ENCODE measurements at regions not wholly inside any gene's neighbourhood (a gene's known extent, or its start where the extent isn't known, plus 50 kb on each side); places are given as distances from the start of the nearest gene placed in this dataset.

- TF ChIP-seq, protein P1, sequence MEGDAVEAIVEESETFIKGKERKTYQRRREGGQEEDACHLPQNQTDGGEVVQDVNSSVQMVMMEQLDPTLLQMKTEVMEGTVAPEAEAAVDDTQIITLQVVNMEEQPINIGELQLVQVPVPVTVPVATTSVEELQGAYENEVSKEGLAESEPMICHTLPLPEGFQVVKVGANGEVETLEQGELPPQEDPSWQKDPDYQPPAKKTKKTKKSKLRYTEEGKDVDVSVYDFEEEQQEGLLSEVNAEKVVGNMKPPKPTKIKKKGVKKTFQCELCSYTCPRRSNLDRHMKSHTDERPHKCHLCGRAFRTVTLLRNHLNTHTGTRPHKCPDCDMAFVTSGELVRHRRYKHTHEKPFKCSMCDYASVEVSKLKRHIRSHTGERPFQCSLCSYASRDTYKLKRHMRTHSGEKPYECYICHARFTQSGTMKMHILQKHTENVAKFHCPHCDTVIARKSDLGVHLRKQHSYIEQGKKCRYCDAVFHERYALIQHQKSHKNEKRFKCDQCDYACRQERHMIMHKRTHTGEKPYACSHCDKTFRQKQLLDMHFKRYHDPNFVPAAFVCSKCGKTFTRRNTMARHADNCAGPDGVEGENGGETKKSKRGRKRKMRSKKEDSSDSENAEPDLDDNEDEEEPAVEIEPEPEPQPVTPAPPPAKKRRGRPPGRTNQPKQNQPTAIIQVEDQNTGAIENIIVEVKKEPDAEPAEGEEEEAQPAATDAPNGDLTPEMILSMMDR (conservative IDR thresholded peaks at IDR 0.05) = no peak
- TF ChIP-seq EZH2 (IDR thresholded peaks at IDR 0.05; ENCODE audit: low read depth) = no peak
These were observed 677.6 kb downstream of the BCL11A start for GRCh38 chr2:59875836-59876235.

All from PC-9 (cell line).